ENCODE measurements at regions not wholly inside any gene's neighbourhood (a gene's known extent, or its start where the extent isn't known, plus 50 kb on each side); places are given as distances from the start of the nearest gene placed in this dataset.

GRCh38 chr2:76406134-76406855, 695.6 kb upstream of the GCFC2 start:
- no peak for TF ChIP-seq CTCF (IDR thresholded peaks at IDR 0.05)
- no peak for TF ChIP-seq POLR2A (IDR thresholded peaks at IDR 0.05)

All from right lobe of liver (tissue), 4 donors.